ENCODE measurements at regions not wholly inside any gene's neighbourhood (a gene's known extent, or its start where the extent isn't known, plus 50 kb on each side); places are given as distances from the start of the nearest gene placed in this dataset.

GRCh38 chr11:34754171-34754823 lies 133.4 kb downstream of the EHF start:
- H3K56ac ChIP-seq (ENCODE audit: extremely low read depth, insufficient read depth, low read length) = no peak overlapping the region
- no peak overlapping the region for H3K23ac ChIP-seq (ENCODE audit: low read depth, low read length)
- no TSS peak for BruUV-seq (replicated peaks)
- H3K18ac ChIP-seq (ENCODE audit: low read depth, low read length) = no peak overlapping the region
- no peak overlapping the region for H2AK5ac ChIP-seq (ENCODE audit: low read depth, low read length)
- TF ChIP-seq RCOR1 (IDR thresholded peaks at IDR 0.05; ENCODE audit: insufficient replicate concordance, low read length) (no peak), CEBPB (IDR thresholded peaks at IDR 0.05; ENCODE audit: low read depth, low read length) (no peak), MXI1 (IDR thresholded peaks at IDR 0.05; ENCODE audit: borderline replicate concordance, low read depth, low read length) (no peak), MAZ (IDR thresholded peaks at IDR 0.05; ENCODE audit: borderline replicate concordance, low read depth, low read length) (no peak), CHD1 (IDR thresholded peaks at IDR 0.05; ENCODE audit: low read depth, low read length) (no peak), FOS (IDR thresholded peaks at IDR 0.05; ENCODE audit: low read depth, low read length) (no peak), NFE2L2 (IDR thresholded peaks at IDR 0.05; ENCODE audit: low read depth, low read length) (no peak), MAFK (IDR thresholded peaks at IDR 0.05; ENCODE audit: low read depth, low read length) (no peak), SMC3 (IDR thresholded peaks at IDR 0.05; ENCODE audit: low read depth, low read length) (no peak), RFX5 (IDR thresholded peaks at IDR 0.05; ENCODE audit: low read depth, low read length) (no peak), USF2 (IDR thresholded peaks at IDR 0.05; ENCODE audit: low read depth, low read length) (no peak), BHLHE40 (IDR thresholded peaks at IDR 0.05; ENCODE audit: low read depth, low read length) (no peak), POLR2A (IDR thresholded peaks at IDR 0.05; ENCODE audit: low read depth, low read length) (no peak), RAD21 (IDR thresholded peaks at IDR 0.05; ENCODE audit: low read length) (no peak)
- TF ChIP-seq, protein P1, sequence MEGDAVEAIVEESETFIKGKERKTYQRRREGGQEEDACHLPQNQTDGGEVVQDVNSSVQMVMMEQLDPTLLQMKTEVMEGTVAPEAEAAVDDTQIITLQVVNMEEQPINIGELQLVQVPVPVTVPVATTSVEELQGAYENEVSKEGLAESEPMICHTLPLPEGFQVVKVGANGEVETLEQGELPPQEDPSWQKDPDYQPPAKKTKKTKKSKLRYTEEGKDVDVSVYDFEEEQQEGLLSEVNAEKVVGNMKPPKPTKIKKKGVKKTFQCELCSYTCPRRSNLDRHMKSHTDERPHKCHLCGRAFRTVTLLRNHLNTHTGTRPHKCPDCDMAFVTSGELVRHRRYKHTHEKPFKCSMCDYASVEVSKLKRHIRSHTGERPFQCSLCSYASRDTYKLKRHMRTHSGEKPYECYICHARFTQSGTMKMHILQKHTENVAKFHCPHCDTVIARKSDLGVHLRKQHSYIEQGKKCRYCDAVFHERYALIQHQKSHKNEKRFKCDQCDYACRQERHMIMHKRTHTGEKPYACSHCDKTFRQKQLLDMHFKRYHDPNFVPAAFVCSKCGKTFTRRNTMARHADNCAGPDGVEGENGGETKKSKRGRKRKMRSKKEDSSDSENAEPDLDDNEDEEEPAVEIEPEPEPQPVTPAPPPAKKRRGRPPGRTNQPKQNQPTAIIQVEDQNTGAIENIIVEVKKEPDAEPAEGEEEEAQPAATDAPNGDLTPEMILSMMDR (conservative IDR thresholded peaks at IDR 0.05; ENCODE audit: low read depth, low read length) = no peak
- TF ChIP-seq, protein P2, sequence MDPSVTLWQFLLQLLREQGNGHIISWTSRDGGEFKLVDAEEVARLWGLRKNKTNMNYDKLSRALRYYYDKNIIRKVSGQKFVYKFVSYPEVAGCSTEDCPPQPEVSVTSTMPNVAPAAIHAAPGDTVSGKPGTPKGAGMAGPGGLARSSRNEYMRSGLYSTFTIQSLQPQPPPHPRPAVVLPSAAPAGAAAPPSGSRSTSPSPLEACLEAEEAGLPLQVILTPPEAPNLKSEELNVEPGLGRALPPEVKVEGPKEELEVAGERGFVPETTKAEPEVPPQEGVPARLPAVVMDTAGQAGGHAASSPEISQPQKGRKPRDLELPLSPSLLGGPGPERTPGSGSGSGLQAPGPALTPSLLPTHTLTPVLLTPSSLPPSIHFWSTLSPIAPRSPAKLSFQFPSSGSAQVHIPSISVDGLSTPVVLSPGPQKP (IDR thresholded peaks at IDR 0.05; ENCODE audit: borderline replicate concordance, low read depth, low read length) = no peak
- DNase-seq = no peak
- no peaks in the 10 kb centered on the region for H4K20me1 ChIP-seq (ENCODE audit: insufficient read depth, low read length)
- no peaks in the 10 kb centered on the region for H3K79me1 ChIP-seq (ENCODE audit: low read depth in 1 of 2, low read length in 2 of 2)
- H2BK5ac ChIP-seq (ENCODE audit: low read depth, low read length, poor library complexity, severe bottlenecking) = no peak overlapping the region
- peaks cover 9% of the 10 kb centered on the region for H3K4me1 ChIP-seq (ENCODE audit: control insufficient read depth, insufficient read depth, low read length)
- no peak overlapping the region for H3K4me2 ChIP-seq (ENCODE audit: low read depth, low read length)
- WGBS, 2 experiments (ENCODE audit: extremely low coverage in 2 of 2, insufficient read length in 1 of 2) = 75% methylated on average over 4 of the region's 8 CpGs; no CpG with 5 or more reads in 1 of the 2 experiments
- no peak for ATAC-seq (ENCODE audit: low read depth)
- H2AK9ac ChIP-seq (replicated peaks; ENCODE audit: low read depth, low read length, poor library complexity) = no peak overlapping the region
- H3K9me3 ChIP-seq (ENCODE audit: control insufficient read depth, insufficient read depth, low read length) = no peaks in the 10 kb centered on the region
- peaks cover 5% of the 10 kb centered on the region for H3K27me3 ChIP-seq (ENCODE audit: control insufficient read depth, insufficient read depth, low read length)
- H2BK20ac ChIP-seq (ENCODE audit: low read depth, low read length) = no peak overlapping the region
- dilution Hi-C loops (cut with HindIII; ENCODE audit: low sequenced_read_pairs, unreplicated experiment) (no loop called here), intact Hi-C loops (cut with micrococcal nuclease) (no loop called here), in situ Hi-C loops (cut with MboI; ENCODE audit: low sequenced_read_pairs) (no loop called here)
- no peak overlapping the region for H3K9ac ChIP-seq (ENCODE audit: low read depth, low read length)
- ChIA-PET CTCF (no interaction called here), POLR2A (ENCODE audit: unreplicated experiment) (no interaction called here)
- H3K9me1 ChIP-seq (ENCODE audit: insufficient read depth, low read length) = peaks cover 3% of the 10 kb centered on the region; the same call in 1 of the 2 replicates
- no peaks in the 10 kb centered on the region for H3K36me3 ChIP-seq (ENCODE audit: control insufficient read depth, insufficient read depth, low read length)
- H2BK15ac ChIP-seq (ENCODE audit: low read depth, low read length) = no peak overlapping the region
- H3K27ac ChIP-seq (ENCODE audit: insufficient read depth, low read length) = no peak overlapping the region
- H2BK120ac ChIP-seq (ENCODE audit: low read depth, low read length) = no peak overlapping the region
- no peak overlapping the region for H4K8ac ChIP-seq (ENCODE audit: low read depth in 2 of 2, low read length in 2 of 2)
- H3K4ac ChIP-seq (ENCODE audit: low read depth, low read length) = no peak overlapping the region
- H4K91ac ChIP-seq (ENCODE audit: insufficient read depth, low read depth, low read length) = no peak overlapping the region
- no peak overlapping the region for H3K14ac ChIP-seq (replicated peaks; ENCODE audit: low read depth, low read length)
- no peak overlapping the region for H3K4me3 ChIP-seq (ENCODE audit: insufficient read depth, low read depth, low read length)
- H4K5ac ChIP-seq (ENCODE audit: low read depth, low read length) = no peak overlapping the region
- no peak overlapping the region for H2AFZ ChIP-seq (replicated peaks; ENCODE audit: low read length, poor library complexity)
